OCI-LY7 (cell line): ENCODE measurements at regions not wholly inside any gene's neighbourhood (a gene's known extent, or its start where the extent isn't known, plus 50 kb on each side); places are given as distances from the start of the nearest gene placed in this dataset.

Source experiments
- BruUV-seq: library from RNA; stranded (reverse); fragments of 400-500 nt; replicated peaks from 2 replicates; lab custom pipeline; 2021; lab: Mats Ljungman, UMichigan
- CTCF ChIA-PET: fragments of 300-600 bp; sonication (Branson Sonifier 250); formaldehyde crosslinking; loops from one replicate; lab custom pipeline; 2022; ENCODE audit warnings: antibody characterized with exemption; ENCODE audit not compliant: unreplicated experiment; lab: Charles Lee
- POLR2A ChIA-PET: fragments of 300-600 bp; sonication (Branson Sonifier 250); formaldehyde crosslinking; loops from one replicate; lab custom pipeline; 2022; ENCODE audit warnings: antibody characterized with exemption; lab: Charles Lee
- DNase-seq: peaks from one replicate; pipeline ENCODE4 v3.0.0-alpha.2; 2015; ENCODE audit warnings: low spot score
- H2AFZ ChIP-seq: fragments of 200-600 bp; sonication (generic), shearing (Covaris generic); 2 replicates; pipeline ENCODE4 v1.6.1; 2014; ENCODE audit warnings: mild to moderate bottlenecking, antibody characterized with exemption, low read length, moderate library complexity
- H3K27ac ChIP-seq: fragments of 200-600 bp; sonication (generic); 2 replicates; pipeline ENCODE4 v1.5.1; 2014; ENCODE audit warnings: mixed run types, low read depth, mild to moderate bottlenecking, moderate library complexity, low read length, inconsistent platforms; ENCODE audit not compliant: poor library complexity, severe bottlenecking
- H3K36me3 ChIP-seq: fragments of 200-600 bp; sonication (generic); 2 replicates; pipeline ENCODE4 v1.6.1; 2014; ENCODE audit warnings: mild to moderate bottlenecking, antibody characterized with exemption, low read length, moderate library complexity, mixed read lengths; ENCODE audit not compliant: insufficient read depth
- H3K4me1 ChIP-seq: fragments of 200-600 bp; sonication (generic); 2 replicates; pipeline ENCODE4 v1.5.1; 2014; ENCODE audit warnings: mild to moderate bottlenecking, low read length; ENCODE audit not compliant: insufficient read depth, poor library complexity, severe bottlenecking
- H3K4me2 ChIP-seq: fragments of 200-600 bp; sonication (generic); 2 replicates; pipeline ENCODE4 v1.6.1; 2014; ENCODE audit warnings: mild to moderate bottlenecking, low read length
- H3K4me3 ChIP-seq: fragments of 200-600 bp; sonication (generic); 2 replicates; pipeline ENCODE4 v1.5.1; 2014; ENCODE audit warnings: mild to moderate bottlenecking, low read depth, low read length; ENCODE audit not compliant: poor library complexity, severe bottlenecking
- H3K79me2 ChIP-seq: fragments of 200-600 bp; sonication (generic); 2 replicates; pipeline ENCODE4 v1.6.1; 2016; ENCODE audit warnings: low read depth, mild to moderate bottlenecking, low read length, moderate library complexity, mixed read lengths; ENCODE audit not compliant: insufficient read depth
- H3K9me2 ChIP-seq: fragments of 200-600 bp; sonication (generic); 2 replicates; pipeline ENCODE4 v1.6.1; 2016; ENCODE audit warnings: mild to moderate bottlenecking, low read length, mixed read lengths; ENCODE audit not compliant: insufficient read depth
- H3K9me3 ChIP-seq: fragments of 200-600 bp; sonication (generic); 2 replicates; pipeline ENCODE4 v1.6.1; 2014; ENCODE audit warnings: mild to moderate bottlenecking, mixed run types, low read length, mixed read lengths
- H4K20me1 ChIP-seq: fragments of 200-600 bp; sonication (generic); 2 replicates; pipeline ENCODE4 v1.6.1; 2014; ENCODE audit warnings: mild to moderate bottlenecking, antibody characterized with exemption, low read length, moderate library complexity, mixed read lengths; ENCODE audit not compliant: insufficient read depth
- EZH2phosphoT487 ChIP-seq: fragments of 200-600 bp; sonication (generic); IDR thresholded peaks from 2 replicates; pipeline ENCODE4 v1.6.1; 2018; ENCODE audit warnings: low read depth, borderline replicate concordance, mild to moderate bottlenecking, mixed run types, antibody characterized with exemption, low read length, moderate library complexity, mixed read lengths
- intact Hi-C: fragments of 100-400 bp; cut with micrococcal nuclease; formaldehyde crosslinking; loops from one replicate; pipeline ENCODE4 v1.10.0; 2022; ENCODE audit not compliant: unreplicated experiment
- TF ChIP-seq, protein P1 (sequence below): fragments of 200-600 bp; sonication (generic); conservative IDR thresholded peaks from 2 replicates; pipeline ENCODE4 v1.5.1; 2014; ENCODE audit warnings: mild to moderate bottlenecking, antibody characterized with exemption, low read length, moderate library complexity, mixed read lengths

DNA sequence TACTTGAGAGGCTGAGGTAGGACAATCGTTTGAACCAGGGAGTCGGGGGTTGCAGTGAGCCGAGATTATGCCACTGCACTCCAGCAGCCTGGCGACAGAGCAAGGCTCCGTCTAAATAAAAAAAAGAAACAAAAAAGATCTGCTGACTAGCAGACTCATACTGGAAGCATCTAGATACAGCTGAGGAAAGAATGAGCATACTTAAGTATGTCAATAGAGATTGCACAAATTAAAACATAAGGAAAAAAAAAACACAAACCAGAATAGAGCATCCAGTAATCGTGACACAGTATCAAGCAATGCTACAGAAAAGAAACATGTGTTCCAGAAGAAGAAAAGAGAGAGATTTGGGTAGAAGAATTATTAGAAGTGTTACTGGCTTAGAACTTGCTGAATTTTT lies 105.5 kb upstream of the SPOCK3 start:
- Histone ChIP-seq H3K27ac (no peak overlapping the region), H3K36me3 (no peaks in the 10 kb centered on the region), H2AFZ (no peak overlapping the region), H4K20me1 (no peaks in the 10 kb centered on the region), H3K79me2 (no peaks in the 10 kb centered on the region), H3K4me3 (no peak overlapping the region), H3K9me2 (no peaks in the 10 kb centered on the region), H3K4me2 (no peak overlapping the region), H3K9me3 (no peaks in the 10 kb centered on the region), H3K4me1 (no peaks in the 10 kb centered on the region)
- BruUV-seq = no TSS peak
- ChIA-PET POLR2A (no interaction called here), CTCF (no interaction called here)
- intact Hi-C loops = no loop called here
- TF ChIP-seq, protein P1, sequence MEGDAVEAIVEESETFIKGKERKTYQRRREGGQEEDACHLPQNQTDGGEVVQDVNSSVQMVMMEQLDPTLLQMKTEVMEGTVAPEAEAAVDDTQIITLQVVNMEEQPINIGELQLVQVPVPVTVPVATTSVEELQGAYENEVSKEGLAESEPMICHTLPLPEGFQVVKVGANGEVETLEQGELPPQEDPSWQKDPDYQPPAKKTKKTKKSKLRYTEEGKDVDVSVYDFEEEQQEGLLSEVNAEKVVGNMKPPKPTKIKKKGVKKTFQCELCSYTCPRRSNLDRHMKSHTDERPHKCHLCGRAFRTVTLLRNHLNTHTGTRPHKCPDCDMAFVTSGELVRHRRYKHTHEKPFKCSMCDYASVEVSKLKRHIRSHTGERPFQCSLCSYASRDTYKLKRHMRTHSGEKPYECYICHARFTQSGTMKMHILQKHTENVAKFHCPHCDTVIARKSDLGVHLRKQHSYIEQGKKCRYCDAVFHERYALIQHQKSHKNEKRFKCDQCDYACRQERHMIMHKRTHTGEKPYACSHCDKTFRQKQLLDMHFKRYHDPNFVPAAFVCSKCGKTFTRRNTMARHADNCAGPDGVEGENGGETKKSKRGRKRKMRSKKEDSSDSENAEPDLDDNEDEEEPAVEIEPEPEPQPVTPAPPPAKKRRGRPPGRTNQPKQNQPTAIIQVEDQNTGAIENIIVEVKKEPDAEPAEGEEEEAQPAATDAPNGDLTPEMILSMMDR = no peak
- no peak for TF ChIP-seq EZH2phosphoT487
- DNase-seq = no peak

DNA sequence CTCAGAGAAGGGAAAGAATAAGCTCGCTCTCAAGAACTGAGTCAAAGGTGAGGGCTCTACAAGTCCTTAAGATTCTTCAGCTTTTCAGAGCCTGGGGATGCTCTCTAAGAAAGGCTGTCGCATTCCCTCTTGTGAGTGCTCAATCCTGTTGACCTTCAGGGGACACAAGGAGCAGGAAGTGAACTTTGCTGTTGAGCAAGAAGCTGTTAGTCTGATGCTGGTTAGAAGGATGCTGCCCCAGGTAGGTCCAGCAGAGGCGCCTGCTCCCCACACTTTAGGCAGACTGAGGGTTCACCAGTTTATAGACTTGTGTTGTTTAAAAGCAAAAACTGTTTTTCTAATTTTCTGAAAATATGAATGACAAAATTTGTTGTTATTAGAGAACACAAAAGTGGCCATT lies 125.4 kb upstream of the SPOCK3 start:
- POLR2A ChIA-PET = interaction anchor here (0.8 kb wide), 1 partner anchor 50 kb away, joined by 3 read pairs; no protein-coding TSS in a partner anchor
- Histone ChIP-seq H3K36me3 (no peaks in the 10 kb centered on the region), H2AFZ (no peak overlapping the region), H3K79me2 (no peaks in the 10 kb centered on the region), H3K9me2 (no peaks in the 10 kb centered on the region), H3K4me3 (no peak overlapping the region), H3K27ac (no peak overlapping the region), H3K4me2 (no peak overlapping the region), H3K9me3 (no peaks in the 10 kb centered on the region), H3K4me1 (no peaks in the 10 kb centered on the region), H4K20me1 (no peaks in the 10 kb centered on the region)
- no peak for DNase-seq
- no peak for TF ChIP-seq EZH2phosphoT487
- TF ChIP-seq, protein P1 = no peak
- intact Hi-C loops = no loop called here
- CTCF ChIA-PET = no interaction called here
- no TSS peak for BruUV-seq

DNA sequence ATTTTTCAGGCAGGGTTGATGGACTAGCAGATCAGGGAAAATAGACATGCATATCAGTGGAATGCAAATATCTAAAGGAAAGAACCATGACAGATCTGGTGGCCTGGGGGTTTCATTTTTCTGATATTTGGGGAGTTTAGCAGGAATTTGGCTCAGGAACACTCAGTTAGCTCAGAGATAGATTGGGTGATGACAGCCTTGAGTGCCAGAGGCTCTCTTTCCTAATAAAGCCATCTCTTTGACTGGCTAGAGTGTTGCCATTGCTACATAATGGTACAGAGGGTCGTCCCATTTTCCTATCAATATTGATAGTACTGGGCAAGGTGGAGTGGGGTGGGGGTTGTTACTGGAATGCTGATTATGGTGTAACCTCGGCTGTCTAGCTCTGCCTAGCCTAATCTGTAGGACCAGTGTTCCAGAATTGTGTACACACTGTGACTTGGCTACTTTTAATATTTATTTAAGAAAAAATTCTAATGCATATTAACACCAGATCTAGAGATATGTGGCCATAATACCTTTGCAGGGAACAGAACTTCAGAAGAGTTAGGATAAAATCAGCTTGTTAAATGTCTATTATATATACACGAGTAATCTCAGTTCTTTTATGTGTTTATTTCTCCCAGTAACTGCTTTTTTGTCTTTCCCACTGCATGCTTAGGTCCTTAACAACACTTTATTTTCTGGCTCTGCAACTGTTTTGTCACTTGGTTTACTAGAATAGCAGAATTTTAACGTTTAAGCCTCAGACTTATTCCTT lies 145.0 kb upstream of the SPOCK3 start:
- BruUV-seq = no TSS peak
- Histone ChIP-seq H3K4me3 (no peak overlapping the region), H3K4me2 (no peak overlapping the region), H3K9me2 (no peaks in the 10 kb centered on the region), H3K9me3 (no peaks in the 10 kb centered on the region), H3K36me3 (no peaks in the 10 kb centered on the region), H3K4me1 (no peaks in the 10 kb centered on the region), H4K20me1 (no peaks in the 10 kb centered on the region), H3K27ac (no peak overlapping the region), H2AFZ (no peak overlapping the region), H3K79me2 (no peaks in the 10 kb centered on the region)
- ChIA-PET POLR2A (no interaction called here), CTCF (no interaction called here)
- intact Hi-C loops = no loop called here
- DNase-seq = no peak
- TF ChIP-seq, protein P1 = no peak
- no peak for TF ChIP-seq EZH2phosphoT487
